GM21737 (cell line): ENCODE measurements at regions not wholly inside any gene's neighbourhood (a gene's known extent, or its start where the extent isn't known, plus 50 kb on each side); places are given as distances from the start of the nearest gene placed in this dataset.
"Not testable (repeated sequence)": the region's sequence is repeated elsewhere in the genome, so short reads cannot be mapped to it uniquely, and the experiment has no call there.

ENCODE experiments used
- ATAC-seq: cut with Tn5 transposase; IDR thresholded peaks from one replicate; pipeline ENCODE4 v1.9.1; 2021; ENCODE audit warnings: mild to moderate bottlenecking, moderate library complexity; ENCODE audit not compliant: unreplicated experiment

- ATAC-seq = no peak
These were observed 395.6 kb downstream of the IRX2 start for GRCh38 chr5:2355859-2356258.

GRCh38 chr5:2353871-2354440 lies 397.5 kb downstream of the IRX2 start:
- no peak for ATAC-seq

- ATAC-seq = no peak
These were observed 398.3 kb downstream of the IRX2 start for GRCh38 chr5:2353211-2353610.

- no peak for ATAC-seq
These were observed 399.2 kb downstream of the IRX2 start for GRCh38 chr5:2352101-2352861.

- ATAC-seq = not testable (repeated sequence)
These were observed 401.7 kb downstream of the IRX2 start for GRCh38 chr5:2349768-2350167.

- ATAC-seq = no peak
These were observed 412.8 kb downstream of the IRX2 start for GRCh38 chr5:2338686-2339085.

GRCh38 chr5:2335733-2336515 lies 415.6 kb downstream of the IRX2 start:
- ATAC-seq = no peak

GRCh38 chr5:2335125-2335732 lies 416.2 kb downstream of the IRX2 start:
- no peak for ATAC-seq

- ATAC-seq = no peak
These were observed 416.8 kb downstream of the IRX2 start for GRCh38 chr5:2334719-2335118.

- ATAC-seq = no peak
These were observed 418.2 kb downstream of the IRX2 start for GRCh38 chr5:2333291-2333690.

- ATAC-seq = no peak
These were observed 419.0 kb downstream of the IRX2 start for GRCh38 chr5:2332521-2332920.

- no peak for ATAC-seq
These were observed 420.9 kb downstream of the IRX2 start for GRCh38 chr5:2330325-2331130.

GRCh38 chr5:2329741-2330140 lies 421.7 kb downstream of the IRX2 start:
- no peak for ATAC-seq

- no peak for ATAC-seq
These were observed 424.9 kb downstream of the IRX2 start for GRCh38 chr5:2326601-2327000.

- no peak for ATAC-seq
These were observed 426.7 kb downstream of the IRX2 start for GRCh38 chr5:2324788-2325187.

GRCh38 chr5:2320611-2321010 lies 430.9 kb downstream of the IRX2 start:
- no peak for ATAC-seq

GRCh38 chr5:2317540-2317939 lies 433.9 kb downstream of the IRX2 start:
- ATAC-seq = no peak

GRCh38 chr5:2311851-2312250 lies 429.1 kb upstream of the IRX4 start:
- no peak for ATAC-seq

- no peak for ATAC-seq
These were observed 428.2 kb upstream of the IRX4 start for GRCh38 chr5:2310946-2311345.

GRCh38 chr5:2307631-2308030 lies 424.9 kb upstream of the IRX4 start:
- ATAC-seq = no peak

GRCh38 chr5:2306711-2307110 lies 424.0 kb upstream of the IRX4 start:
- ATAC-seq = no peak
